ENCODE measurements at regions not wholly inside any gene's neighbourhood (a gene's known extent, or its start where the extent isn't known, plus 50 kb on each side); places are given as distances from the start of the nearest gene placed in this dataset.

GRCh38 chr3:145639003-145639606, 521.9 kb downstream of the PLOD2 start:
- Histone ChIP-seq H3K36me3 (ENCODE audit: insufficient read depth in 1 of 2, low read depth in 1 of 2) (no peaks in the 10 kb centered on the region), H3K27ac (no peak overlapping the region), H3K27me3 (ENCODE audit: insufficient read depth in 3 of 3, low read length in 2 of 3) (peaks cover 0 to 2% (median 0%) of the 10 kb centered on the region in 3 donors), H3K4me1 (no peaks in the 10 kb centered on the region), H3K9me3 (no peaks in the 10 kb centered on the region), H3K4me3 (no peak overlapping the region)
- DNase-seq: no peak
- WGBS, 3 donors: 75 to 79% (median 78%) methylated on average over 4 of the region's 4 CpGs
- TF ChIP-seq, protein P1, sequence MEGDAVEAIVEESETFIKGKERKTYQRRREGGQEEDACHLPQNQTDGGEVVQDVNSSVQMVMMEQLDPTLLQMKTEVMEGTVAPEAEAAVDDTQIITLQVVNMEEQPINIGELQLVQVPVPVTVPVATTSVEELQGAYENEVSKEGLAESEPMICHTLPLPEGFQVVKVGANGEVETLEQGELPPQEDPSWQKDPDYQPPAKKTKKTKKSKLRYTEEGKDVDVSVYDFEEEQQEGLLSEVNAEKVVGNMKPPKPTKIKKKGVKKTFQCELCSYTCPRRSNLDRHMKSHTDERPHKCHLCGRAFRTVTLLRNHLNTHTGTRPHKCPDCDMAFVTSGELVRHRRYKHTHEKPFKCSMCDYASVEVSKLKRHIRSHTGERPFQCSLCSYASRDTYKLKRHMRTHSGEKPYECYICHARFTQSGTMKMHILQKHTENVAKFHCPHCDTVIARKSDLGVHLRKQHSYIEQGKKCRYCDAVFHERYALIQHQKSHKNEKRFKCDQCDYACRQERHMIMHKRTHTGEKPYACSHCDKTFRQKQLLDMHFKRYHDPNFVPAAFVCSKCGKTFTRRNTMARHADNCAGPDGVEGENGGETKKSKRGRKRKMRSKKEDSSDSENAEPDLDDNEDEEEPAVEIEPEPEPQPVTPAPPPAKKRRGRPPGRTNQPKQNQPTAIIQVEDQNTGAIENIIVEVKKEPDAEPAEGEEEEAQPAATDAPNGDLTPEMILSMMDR (IDR thresholded peaks at IDR 0.05): no peak
- no peak for ATAC-seq
- intact Hi-C loops (cut with DNase I): no loop called here

DNA sequence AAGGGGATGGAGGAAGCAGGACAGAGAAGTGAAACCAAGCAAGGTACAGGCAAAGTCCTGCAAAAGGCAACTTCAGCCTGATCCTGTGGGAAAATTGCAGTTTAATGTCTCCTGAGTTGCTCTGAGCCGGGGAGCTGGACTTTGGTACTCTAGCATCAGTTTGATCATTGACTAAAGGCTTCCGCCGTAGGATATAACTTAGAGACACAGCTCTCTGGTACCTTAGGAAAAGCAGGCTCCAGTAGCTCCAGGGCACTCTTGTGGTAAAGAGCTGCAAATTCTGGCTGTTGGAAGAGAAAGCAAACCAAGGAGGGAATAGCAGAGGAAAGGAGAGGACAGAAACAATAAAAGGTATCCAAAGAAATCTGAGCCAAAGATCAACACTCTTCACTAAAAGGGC, 521.1 kb downstream of the PLOD2 start:
- 80 to 87% (median 83%) methylated on average over 3 of the region's 3 CpGs for WGBS, 3 donors
- Histone ChIP-seq H3K4me3 (no peak overlapping the region), H3K36me3 (ENCODE audit: insufficient read depth in 1 of 2, low read depth in 1 of 2) (no peaks in the 10 kb centered on the region), H3K9me3 (no peaks in the 10 kb centered on the region), H3K27me3 (ENCODE audit: insufficient read depth in 3 of 3, low read length in 2 of 3) (peaks cover 0 to 2% (median 0%) of the 10 kb centered on the region in 3 donors), H3K27ac (no peak overlapping the region), H3K4me1 (no peaks in the 10 kb centered on the region)
- DNase-seq (no peak), ATAC-seq (no peak)
- intact Hi-C loops (cut with DNase I): no loop called here
- TF ChIP-seq, protein P1 (IDR thresholded peaks at IDR 0.05): no peak

- ATAC-seq (no peak), DNase-seq (no peak)
- Histone ChIP-seq H3K27me3 (ENCODE audit: insufficient read depth in 3 of 3, low read length in 2 of 3) (no peaks in the 10 kb centered on the region), H3K36me3 (ENCODE audit: insufficient read depth in 1 of 2, low read depth in 1 of 2) (no peaks in the 10 kb centered on the region), H3K4me3 (no peak overlapping the region), H3K9me3 (no peaks in the 10 kb centered on the region), H3K4me1 (no peaks in the 10 kb centered on the region), H3K27ac (no peak overlapping the region)
- TF ChIP-seq, protein P1 (IDR thresholded peaks at IDR 0.05): no peak
- intact Hi-C loops (cut with DNase I): no loop called here
Measured at GRCh38 chr3:145648396-145648795, 512.6 kb downstream of the PLOD2 start.

- WGBS, 3 donors: 89 to 90% (median 90%) methylated on average over 8 of the region's 8 CpGs
- no peak for ATAC-seq
Measured at GRCh38 chr3:145649368-145649887, 511.6 kb downstream of the PLOD2 start.

More at GRCh38 chr3:145649368-145649887, 511.6 kb downstream of the PLOD2 start:
- Histone ChIP-seq H3K27me3 (ENCODE audit: insufficient read depth in 3 of 3, low read length in 2 of 3) (no peaks in the 10 kb centered on the region), H3K9me3 (no peaks in the 10 kb centered on the region), H3K36me3 (ENCODE audit: insufficient read depth in 1 of 2, low read depth in 1 of 2) (no peaks in the 10 kb centered on the region), H3K4me3 (no peak overlapping the region), H3K4me1 (no peaks in the 10 kb centered on the region), H3K27ac (no peak overlapping the region)
- intact Hi-C loops (cut with DNase I): no loop called here
- DNase-seq: no peak
- TF ChIP-seq, protein P1 (IDR thresholded peaks at IDR 0.05): no peak
